Progenitor cell of endocrine pancreas (in vitro differentiated cells): ENCODE measurements at regions not wholly inside any gene's neighbourhood (a gene's known extent, or its start where the extent isn't known, plus 50 kb on each side); places are given as distances from the start of the nearest gene placed in this dataset.

Experiments
- DNase-seq: peaks from one replicate; pipeline ENCODE4 v3.0.0; 2021; ENCODE audit warnings: low spot score; ENCODE audit not compliant: unreplicated experiment
- H3K27ac Mint-ChIP-seq: 2 replicates; pipeline ENCODE4 v1.8.0; 2021; ENCODE audit warnings: mild to moderate bottlenecking, moderate library complexity, mixed read lengths
- H3K27me3 Mint-ChIP-seq: 2 replicates; pipeline ENCODE4 v1.8.0; 2021; ENCODE audit warnings: mixed read lengths
- H3K36me3 Mint-ChIP-seq: 2 replicates; pipeline ENCODE4 v1.8.0; 2022; ENCODE audit warnings: mixed read lengths; ENCODE audit not compliant: insufficient read depth
- H3K4me1 Mint-ChIP-seq: 2 replicates; pipeline ENCODE4 v1.8.0; 2021; ENCODE audit warnings: low read depth, mixed read lengths
- H3K4me3 Mint-ChIP-seq: 2 replicates; pipeline ENCODE4 v1.8.0; 2021; ENCODE audit warnings: low read depth, mild to moderate bottlenecking, moderate library complexity, mixed read lengths
- H3K9me3 Mint-ChIP-seq: 2 replicates; pipeline ENCODE4 v1.8.0; 2021; ENCODE audit warnings: low read depth, mixed read lengths
- CTCF ChIP-seq: fragments of 200-600 bp; sonication (generic); IDR thresholded peaks from one replicate; pipeline ENCODE4 v1.5.0; 2021; ENCODE audit warnings: antibody characterized with exemption, mild to moderate bottlenecking; ENCODE audit not compliant: unreplicated experiment

DNA sequence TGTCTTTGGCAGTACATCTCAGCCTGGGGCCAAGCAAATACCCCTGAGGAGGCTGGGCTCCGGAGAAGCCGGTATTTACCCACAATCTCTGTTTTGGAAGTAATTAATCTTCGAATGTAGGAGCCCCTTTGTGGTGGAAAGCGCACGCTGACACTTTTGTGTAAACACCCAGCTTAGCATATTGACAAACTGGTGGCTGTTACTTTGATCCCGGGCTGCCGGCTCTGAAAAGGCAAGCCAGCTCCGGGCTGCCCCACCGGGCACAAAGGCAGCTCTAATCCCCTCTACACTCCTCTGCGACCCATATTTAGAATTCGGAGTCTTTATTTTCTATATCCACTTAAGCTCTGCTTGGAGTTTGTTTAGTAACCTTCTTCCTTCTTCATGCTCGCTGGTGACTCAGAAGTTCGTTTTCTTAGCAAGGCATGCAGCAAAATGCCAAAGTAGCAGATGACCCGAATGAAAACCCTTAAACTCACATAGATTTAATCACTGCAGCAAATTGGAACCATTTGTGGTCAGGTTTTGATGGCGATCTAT is 144.0 kb upstream of the IRX3 start:
- peak; percentile 30 for DNase-seq
- H3K4me3 Mint-ChIP-seq: peak overlapping the region; percentile 5

DNA sequence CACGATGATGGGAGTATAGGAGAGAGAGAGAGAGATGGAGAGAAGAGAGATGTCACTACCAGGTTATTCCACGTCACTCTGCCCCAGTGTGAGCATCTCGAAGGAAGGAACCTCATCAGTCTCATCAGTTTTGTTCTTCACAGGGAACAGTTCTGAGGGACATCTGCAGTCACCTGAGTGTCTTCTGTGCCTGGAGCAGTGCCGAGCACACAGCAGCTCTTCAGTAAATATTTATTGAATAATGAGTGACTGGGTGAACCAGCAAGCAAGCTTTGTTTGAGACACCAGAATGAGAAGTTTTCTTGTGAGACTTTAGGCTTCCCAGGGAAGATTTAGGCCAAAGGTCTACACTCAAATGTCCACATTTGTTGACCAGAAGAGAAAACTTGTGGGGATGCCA is 142.4 kb upstream of the IRX3 start:
- no peak for TF ChIP-seq CTCF
- no peak overlapping the region for H3K27ac Mint-ChIP-seq
- no peak for DNase-seq
- H3K4me1 Mint-ChIP-seq: peaks cover 42% of the 10 kb centered on the region
- H3K27me3 Mint-ChIP-seq: peaks cover 34% of the 10 kb centered on the region
- H3K36me3 Mint-ChIP-seq: no peaks in the 10 kb centered on the region
- H3K4me3 Mint-ChIP-seq: no peak overlapping the region
- H3K9me3 Mint-ChIP-seq: no peaks in the 10 kb centered on the region

More for the DNA sequence above, 144.0 kb upstream of the IRX3 start:
- H3K27me3 Mint-ChIP-seq: peaks cover 31% of the 10 kb centered on the region
- H3K36me3 Mint-ChIP-seq: no peaks in the 10 kb centered on the region
- H3K9me3 Mint-ChIP-seq: no peaks in the 10 kb centered on the region
- H3K27ac Mint-ChIP-seq: peak overlapping the region; percentile 89
- H3K4me1 Mint-ChIP-seq: peaks cover 34% of the 10 kb centered on the region
- no peak for TF ChIP-seq CTCF

DNA sequence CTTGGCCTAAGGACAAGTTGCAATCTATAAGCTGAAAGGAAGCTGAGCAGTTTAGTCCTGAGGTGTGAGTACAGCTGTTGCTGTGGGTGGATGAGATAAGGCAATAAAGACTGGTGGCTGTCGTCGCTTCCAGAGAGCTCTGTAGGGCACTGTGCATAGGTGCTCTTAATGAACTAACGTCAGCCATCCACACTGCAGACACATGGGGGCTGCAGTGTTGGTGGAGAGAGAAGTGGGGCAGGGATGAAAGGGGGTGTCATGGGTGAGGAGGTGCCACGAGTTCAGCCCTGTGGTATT is 139.9 kb upstream of the IRX3 start:
- no peak for DNase-seq
- Mint-ChIP-seq H3K27me3 (peaks cover 48% of the 10 kb centered on the region), H3K27ac (no peak overlapping the region), H3K4me1 (peaks cover 29% of the 10 kb centered on the region), H3K9me3 (no peaks in the 10 kb centered on the region), H3K36me3 (no peaks in the 10 kb centered on the region), H3K4me3 (no peak overlapping the region)
- TF ChIP-seq CTCF: no peak

- H3K36me3 Mint-ChIP-seq: no peaks in the 10 kb centered on the region
- no peak for DNase-seq
- no peaks in the 10 kb centered on the region for H3K9me3 Mint-ChIP-seq
- TF ChIP-seq CTCF: no peak
- no peak overlapping the region for H3K4me3 Mint-ChIP-seq
- H3K27ac Mint-ChIP-seq: no peak overlapping the region
- H3K27me3 Mint-ChIP-seq: peaks cover 52% of the 10 kb centered on the region
- peaks cover 23% of the 10 kb centered on the region for H3K4me1 Mint-ChIP-seq
These were observed 139.3 kb upstream of the IRX3 start for GRCh38 chr16:54425681-54426552.

GRCh38 chr16:54425068-54425467 is 138.5 kb upstream of the IRX3 start:
- Mint-ChIP-seq H3K27ac (no peak overlapping the region), H3K9me3 (no peaks in the 10 kb centered on the region), H3K36me3 (no peaks in the 10 kb centered on the region), H3K4me3 (no peak overlapping the region), H3K4me1 (peaks cover 17% of the 10 kb centered on the region), H3K27me3 (peaks cover 52% of the 10 kb centered on the region)
- no peak for TF ChIP-seq CTCF
- DNase-seq: no peak
